ENCODE measurements at regions not wholly inside any gene's neighbourhood (a gene's known extent, or its start where the extent isn't known, plus 50 kb on each side); places are given as distances from the start of the nearest gene placed in this dataset.

DNA sequence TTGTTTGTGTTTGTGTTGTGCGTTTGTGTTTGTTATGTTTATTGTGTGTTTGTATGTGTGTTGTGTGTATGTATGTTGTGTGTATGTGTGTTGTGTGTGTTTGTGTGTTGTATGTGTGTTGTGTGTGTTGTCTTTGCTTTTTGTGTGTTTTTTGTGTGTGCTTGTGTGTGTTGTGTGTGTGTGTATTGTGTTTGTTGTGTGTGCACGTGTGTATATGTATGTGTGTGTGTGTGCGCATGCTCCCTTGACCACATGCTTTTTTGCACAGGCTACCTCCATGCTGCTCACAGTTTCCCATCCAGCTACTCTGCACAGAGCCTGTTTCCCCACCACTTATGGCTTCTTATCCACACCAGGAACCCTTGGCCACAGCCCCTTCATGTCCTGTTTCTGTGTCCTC, 720.0 kb upstream of the ADAMTS16 start:
- Histone ChIP-seq H3K36me3 (no peaks in the 10 kb centered on the region), H3K9me3 (replicated peaks in 1 of 11) (no peaks in the 10 kb centered on the region), H3K4me2 (no peak overlapping the region), H3K4me1 (peaks cover 0 to 9% (median 4%) of the 10 kb centered on the region in 10 experiments; a peak in 9 of 20 replicates), H3K9ac (no peak overlapping the region), H3K4me3 (no peak overlapping the region), H3K27me3 (no peaks in the 10 kb centered on the region), H3K27ac (no peak overlapping the region), H4K20me1 (no peaks in the 10 kb centered on the region)
- TF ChIP-seq Cebpa-rat (IDR thresholded peaks at IDR 0.05), result no peak

DNA sequence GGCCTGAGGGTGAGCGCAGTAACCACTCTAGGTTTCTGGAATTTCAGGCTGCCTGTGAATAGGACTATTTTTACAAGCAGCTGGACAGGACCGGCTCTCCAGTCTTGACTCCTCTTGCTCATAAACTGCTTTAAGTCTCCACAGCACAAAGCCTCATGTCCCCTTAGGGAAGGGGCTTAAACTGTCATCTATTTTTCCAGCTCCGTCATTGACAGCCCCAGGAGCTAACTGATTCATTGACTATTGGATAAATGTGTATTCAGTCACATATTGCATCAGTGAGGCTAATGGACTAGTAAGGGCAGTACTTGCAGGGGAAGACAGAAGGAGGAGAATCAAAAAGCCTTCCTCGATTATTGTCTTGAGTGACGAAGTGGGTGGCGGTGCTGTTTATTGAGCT, 719.4 kb upstream of the ADAMTS16 start:
- Histone ChIP-seq H3K4me1 (peaks cover 0 to 9% (median 4%) of the 10 kb centered on the region in 10 experiments; a peak in 9 of 20 replicates), H3K27me3 (no peaks in the 10 kb centered on the region), H3K4me3 (no peak overlapping the region), H3K4me2 (no peak overlapping the region), H3K9ac (no peak overlapping the region), H3K9me3 (replicated peaks in 1 of 11) (no peaks in the 10 kb centered on the region), H4K20me1 (no peaks in the 10 kb centered on the region), H3K27ac (no peak overlapping the region), H3K36me3 (no peaks in the 10 kb centered on the region)
- no peak for TF ChIP-seq Cebpa-rat (IDR thresholded peaks at IDR 0.05)

GRCh38 chr5:4422247-4422646, 717.9 kb upstream of the ADAMTS16 start:
- no peaks in the 10 kb centered on the region for H3K36me3 ChIP-seq
- no peak overlapping the region for H3K9ac ChIP-seq
- no peak for TF ChIP-seq Cebpa-rat (IDR thresholded peaks at IDR 0.05)
- peaks cover 0 to 9% (median 4%) of the 10 kb centered on the region in 10 experiments; a peak in 9 of 20 replicates for H3K4me1 ChIP-seq
- H3K9me3 ChIP-seq (replicated peaks in 1 of 11), result no peaks in the 10 kb centered on the region
- H3K27me3 ChIP-seq, result no peaks in the 10 kb centered on the region
- H3K4me2 ChIP-seq, result no peak overlapping the region
- H3K27ac ChIP-seq, result no peak overlapping the region
- no peaks in the 10 kb centered on the region for H4K20me1 ChIP-seq
- H3K4me3 ChIP-seq, result no peak overlapping the region

DNA sequence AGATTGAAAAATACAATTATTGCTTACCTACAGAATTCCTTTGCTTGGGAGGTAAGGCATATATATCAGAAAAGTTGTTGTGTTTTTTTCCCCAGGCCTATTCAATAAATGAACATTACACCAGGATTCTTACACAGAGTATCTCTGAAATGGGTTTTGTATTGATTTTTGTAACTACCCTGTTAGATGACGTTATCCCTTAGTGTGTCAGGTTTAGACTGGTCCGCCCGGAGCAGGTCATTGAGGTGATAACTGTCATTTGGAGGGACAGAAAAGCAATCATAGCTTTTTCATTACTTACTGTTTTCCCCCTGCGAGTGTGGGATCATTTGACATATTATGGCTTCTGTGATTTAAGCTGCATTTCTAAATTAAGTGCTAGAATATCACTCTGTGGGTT, 715.2 kb upstream of the ADAMTS16 start:
- Histone ChIP-seq H3K4me3 (no peak overlapping the region), H3K36me3 (no peaks in the 10 kb centered on the region), H3K9ac (no peak overlapping the region), H3K9me3 (replicated peaks in 1 of 11) (no peaks in the 10 kb centered on the region), H4K20me1 (no peaks in the 10 kb centered on the region), H3K27ac (no peak overlapping the region), H3K4me1 (no peaks in the 10 kb centered on the region), H3K4me2 (no peak overlapping the region), H3K27me3 (no peaks in the 10 kb centered on the region)
- TF ChIP-seq Cebpa-rat (IDR thresholded peaks at IDR 0.05), result no peak

DNA sequence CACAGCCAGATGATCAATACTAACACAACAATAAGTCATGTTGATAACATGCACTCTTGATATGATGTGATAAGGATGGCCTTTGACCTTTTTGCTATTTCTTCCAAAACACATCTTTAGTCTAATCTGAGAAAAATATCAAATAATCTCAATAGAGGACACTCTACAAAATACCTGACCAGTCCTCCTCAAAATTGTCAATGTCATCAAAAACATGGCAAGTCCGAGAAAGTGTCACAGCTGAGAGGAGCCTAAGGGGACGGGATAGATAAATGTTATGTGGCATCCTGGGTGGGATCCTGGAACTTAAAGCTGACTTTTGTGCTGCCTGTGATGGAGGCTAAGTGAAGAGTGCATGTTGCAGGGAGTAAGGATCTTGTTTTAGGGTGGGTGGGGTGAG, 699.6 kb upstream of the ADAMTS16 start:
- no peaks in the 10 kb centered on the region for H4K20me1 ChIP-seq
- no peak overlapping the region for H3K4me2 ChIP-seq
- 0 out of 20 replicates have a peak, but pooled peaks cover 0 to 5% (median 0%) of the 10 kb centered on the region in 10 experiments for H3K4me1 ChIP-seq
- no peak for TF ChIP-seq Cebpa-rat (IDR thresholded peaks at IDR 0.05)
- H3K9ac ChIP-seq, result no peak overlapping the region
- no peak overlapping the region for H3K4me3 ChIP-seq
- H3K27ac ChIP-seq, result no peak overlapping the region
- H3K9me3 ChIP-seq (replicated peaks in 1 of 11), result peaks cover 0 to 6% (median 0%) of the 10 kb centered on the region in 11 experiments; a peak in 3 of 22 replicates
- H3K27me3 ChIP-seq, result no peaks in the 10 kb centered on the region
- no peaks in the 10 kb centered on the region for H3K36me3 ChIP-seq

- Histone ChIP-seq H3K9me3 (replicated peaks in 1 of 11) (peaks cover 8 to 13% (median 9%) of the 10 kb centered on the region in 11 experiments), H3K9ac (no peak overlapping the region), H3K27ac (no peak overlapping the region), H3K4me3 (no peak overlapping the region), H3K27me3 (no peaks in the 10 kb centered on the region), H3K36me3 (no peaks in the 10 kb centered on the region), H3K4me1 (0 out of 20 replicates have a peak, but pooled peaks cover 0 to 5% (median 0%) of the 10 kb centered on the region in 10 experiments), H3K4me2 (no peak overlapping the region), H4K20me1 (no peaks in the 10 kb centered on the region)
- no peak for TF ChIP-seq Cebpa-rat (IDR thresholded peaks at IDR 0.05)
Observed at GRCh38 chr5:4442221-4442620, 697.9 kb upstream of the ADAMTS16 start.

DNA sequence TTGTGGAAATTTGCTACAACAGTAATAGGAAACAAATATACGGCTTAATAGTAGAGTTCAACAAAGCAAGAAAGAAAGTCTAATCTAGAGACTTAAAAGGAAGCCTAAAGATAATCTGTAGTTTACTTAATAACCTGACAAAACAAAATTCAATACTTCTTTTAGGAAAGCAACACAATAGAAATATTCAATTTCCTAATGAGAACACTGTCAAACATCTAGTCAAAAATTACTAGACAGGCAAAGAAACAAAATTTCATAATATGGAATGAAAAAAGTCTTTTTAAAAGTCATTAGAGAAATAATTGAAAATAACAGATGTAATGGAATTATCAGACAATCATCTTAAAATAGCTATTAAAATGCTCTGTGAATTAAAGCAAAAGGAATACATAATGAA, 692.5 kb upstream of the ADAMTS16 start:
- Histone ChIP-seq H3K4me3 (no peak overlapping the region), H3K9me3 (replicated peaks in 1 of 11) (peaks cover 13 to 24% (median 19%) of the 10 kb centered on the region in 11 experiments), H3K4me1 (no peaks in the 10 kb centered on the region), H4K20me1 (no peaks in the 10 kb centered on the region), H3K36me3 (no peaks in the 10 kb centered on the region), H3K27me3 (no peaks in the 10 kb centered on the region), H3K4me2 (no peak overlapping the region), H3K9ac (no peak overlapping the region), H3K27ac (no peak overlapping the region)
- no peak for TF ChIP-seq Cebpa-rat (IDR thresholded peaks at IDR 0.05)

- H4K20me1 ChIP-seq, result no peaks in the 10 kb centered on the region
- no peaks in the 10 kb centered on the region for H3K27me3 ChIP-seq
- no peaks in the 10 kb centered on the region for H3K4me1 ChIP-seq
Observed at GRCh38 chr5:4453655-4454054, 686.5 kb upstream of the ADAMTS16 start.

DNA sequence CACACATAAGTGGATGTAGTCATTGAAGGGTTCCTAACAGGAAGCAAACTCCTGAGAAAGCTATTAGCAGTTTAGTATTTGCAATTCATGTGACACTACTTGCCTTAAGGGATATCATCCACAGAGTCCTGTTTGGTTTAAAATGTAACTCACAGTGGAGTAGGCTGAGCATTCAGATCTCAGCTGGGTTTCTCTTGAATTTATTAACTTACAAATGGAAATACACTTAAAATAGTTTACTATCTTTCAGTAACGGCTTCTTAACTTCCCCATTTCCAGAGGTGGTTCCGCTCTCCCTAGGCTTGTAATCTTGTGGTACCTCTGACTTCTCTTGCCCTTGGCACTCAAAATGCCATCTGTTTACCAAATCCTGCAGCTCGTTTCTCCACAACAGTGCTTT, 660.7 kb upstream of the ADAMTS16 start:
- H3K36me3 ChIP-seq, result no peaks in the 10 kb centered on the region
- no peak overlapping the region for H3K27ac ChIP-seq
- no peak for TF ChIP-seq Cebpa-rat (IDR thresholded peaks at IDR 0.05)
- 0 out of 22 replicates have a peak overlapping the region, but pooled peaks of 1 of the 11 experiments have one; percentile 1 for H3K4me2 ChIP-seq
- no peaks in the 10 kb centered on the region for H3K27me3 ChIP-seq
- peaks cover 0 to 13% (median 6%) of the 10 kb centered on the region in 11 experiments; a peak in 7 of 22 replicates for H3K9me3 ChIP-seq (replicated peaks in 1 of 11)
- no peaks in the 10 kb centered on the region for H4K20me1 ChIP-seq
- no peak overlapping the region for H3K4me3 ChIP-seq
- H3K9ac ChIP-seq, result no peak overlapping the region
- H3K4me1 ChIP-seq, result peaks cover 0 to 6% (median 0%) of the 10 kb centered on the region in 10 experiments; a peak in 1 of 20 replicates

More at GRCh38 chr5:4453655-4454054, 686.5 kb upstream of the ADAMTS16 start:
- no peak overlapping the region for H3K4me2 ChIP-seq
- no peak for TF ChIP-seq Cebpa-rat (IDR thresholded peaks at IDR 0.05)
- no peaks in the 10 kb centered on the region for H3K36me3 ChIP-seq
- no peak overlapping the region for H3K9ac ChIP-seq
- no peak overlapping the region for H3K27ac ChIP-seq
- no peak overlapping the region for H3K4me3 ChIP-seq
- H3K9me3 ChIP-seq (replicated peaks in 1 of 11), result peaks cover 0 to 2% (median 0%) of the 10 kb centered on the region in 11 experiments; a peak in 1 of 22 replicates

All from BLaER1 treated with 17β-estradiol and CSF1 and Interleukin-3, amounts not matched to agents 10 nM and 100 nM (cell line).